Liver (tissue), 7 donors: ENCODE measurements at regions not wholly inside any gene's neighbourhood (a gene's known extent, or its start where the extent isn't known, plus 50 kb on each side); places are given as distances from the start of the nearest gene placed in this dataset.

Experiments used
- DNase-seq: peaks from one replicate; pipeline ENCODE4 v3.0.0-alpha.2; 2017; ENCODE audit warnings: low spot score
- H3K27ac ChIP-seq, 2 donors: one replicate each; pipeline ENCODE4 v1.7.0; 2013; ENCODE audit warnings: inconsistent platforms in 2 of 2, low read length in 2 of 2, control low read depth in 1 of 2, low read depth in 1 of 2, mild to moderate bottlenecking in 1 of 2
- H3K27me3 ChIP-seq, 4 donors: one replicate each; pipeline versions ENCODE4 v1.6.1 to v1.7.0; 2013; ENCODE audit warnings: low read length in 3 of 4, inconsistent platforms in 1 of 4, mild to moderate bottlenecking in 1 of 4, moderate library complexity in 1 of 4; ENCODE audit not compliant: control insufficient read depth in 4 of 4, insufficient read depth in 4 of 4
- H3K36me3 ChIP-seq, 4 donors: one replicate each; pipeline versions ENCODE4 v1.6.1 to v1.7.0; 2013; ENCODE audit warnings: low read length in 3 of 4, mild to moderate bottlenecking in 3 of 4, low read depth in 1 of 4, moderate library complexity in 1 of 4; ENCODE audit not compliant: control insufficient read depth in 4 of 4, insufficient read depth in 3 of 4
- H3K4me1 ChIP-seq, 4 donors: one replicate each; pipeline versions ENCODE4 v1.6.1 to v1.7.0; 2013; ENCODE audit warnings: low read length in 3 of 4, mild to moderate bottlenecking in 3 of 4, moderate library complexity in 1 of 4; ENCODE audit not compliant: control insufficient read depth in 4 of 4, insufficient read depth in 4 of 4
- H3K4me3 ChIP-seq, 3 donors: one replicate each; pipeline versions ENCODE4 v1.6.1 to v1.7.0; 2013; ENCODE audit warnings: low read length in 3 of 3, control low read depth in 1 of 3, low read depth in 1 of 3, mild to moderate bottlenecking in 1 of 3
- H3K9ac ChIP-seq, 2 donors: one replicate each; pipeline ENCODE4 v1.7.0; 2013; ENCODE audit warnings: low read length in 2 of 2, mild to moderate bottlenecking in 2 of 2, moderate library complexity in 2 of 2, control low read depth in 1 of 2, low read depth in 1 of 2
- H3K9me3 ChIP-seq, 4 donors: one replicate each; pipeline versions ENCODE4 v1.6.1 to v1.7.0; 2013; ENCODE audit warnings: low read length in 3 of 4; ENCODE audit not compliant: control insufficient read depth in 4 of 4
- ATF3 ChIP-seq: IDR thresholded peaks from 2 replicates; pipeline ENCODE4 v1.6.1; 2016; ENCODE audit warnings: antibody characterized with exemption
- EGR1 ChIP-seq, 2 donors: IDR thresholded peaks; 2 replicates each; pipeline ENCODE4 v1.6.1; 2016 to 2018; ENCODE audit warnings: antibody characterized with exemption in 2 of 2, low read depth in 2 of 2
- FOXA1 ChIP-seq: IDR thresholded peaks from 2 replicates; pipeline ENCODE4 v1.6.1; 2016; ENCODE audit warnings: antibody characterized with exemption
- FOXA2 ChIP-seq: IDR thresholded peaks from 2 replicates; pipeline ENCODE4 v1.6.1; 2016; ENCODE audit warnings: antibody characterized with exemption
- GABPA ChIP-seq, 2 donors: IDR thresholded peaks in 1 of 2; conservative IDR thresholded peaks in 1 of 2; 2 replicates each; pipeline ENCODE4 v1.6.1; 2016; ENCODE audit warnings: antibody characterized with exemption in 2 of 2, mild to moderate bottlenecking in 1 of 2, moderate library complexity in 1 of 2
- HNF4A ChIP-seq, 2 donors: conservative IDR thresholded peaks; 2 replicates each; pipeline ENCODE4 v1.6.1; 2016; ENCODE audit warnings: antibody characterized with exemption in 2 of 2, mild to moderate bottlenecking in 2 of 2
- HNF4G ChIP-seq: IDR thresholded peaks from 2 replicates; pipeline ENCODE4 v1.6.1; 2016; ENCODE audit warnings: antibody characterized with exemption
- JUND ChIP-seq, 2 donors: IDR thresholded peaks; 2 replicates each; pipeline ENCODE4 v1.6.1; 2016; ENCODE audit warnings: antibody characterized with exemption in 2 of 2
- MAX ChIP-seq: IDR thresholded peaks from 2 replicates; pipeline ENCODE4 v1.6.1; 2016; ENCODE audit warnings: antibody characterized with exemption
- NR2F2 ChIP-seq: IDR thresholded peaks from 2 replicates; pipeline ENCODE4 v1.6.1; 2016; ENCODE audit warnings: antibody characterized with exemption
- RAD21 ChIP-seq, 2 donors: IDR thresholded peaks; 2 replicates each; pipeline ENCODE4 v1.6.1; 2016; ENCODE audit warnings: antibody characterized with exemption in 2 of 2, mild to moderate bottlenecking in 2 of 2
- REST ChIP-seq: IDR thresholded peaks from 2 replicates; pipeline ENCODE4 v1.6.1; 2016; ENCODE audit warnings: antibody characterized with exemption, mild to moderate bottlenecking
- RXRA ChIP-seq, 2 donors: IDR thresholded peaks; 2 replicates each; pipeline ENCODE4 v1.6.1; 2017 to 2018; ENCODE audit warnings: antibody characterized with exemption in 2 of 2, mild to moderate bottlenecking in 1 of 2
- TAF1 ChIP-seq: conservative IDR thresholded peaks from 2 replicates; pipeline ENCODE4 v1.6.1; 2016; ENCODE audit warnings: antibody characterized with exemption, mild to moderate bottlenecking
- YY1 ChIP-seq: IDR thresholded peaks from 2 replicates; pipeline ENCODE4 v1.6.1; 2016; ENCODE audit warnings: antibody characterized with exemption, mild to moderate bottlenecking
- ZBTB33 ChIP-seq: IDR thresholded peaks from 2 replicates; pipeline ENCODE4 v1.6.1; 2016; ENCODE audit warnings: antibody characterized with exemption
- WGBS: extraction: QIAGEN DNeasy Blood & Tissue Kit; methylation state at CpG from one replicate; pipeline ENCODE4 v1.1.7; 2013; 5-methylcytosine and 5-hydroxymethylcytosine counted together
- donor health status: healthy.
- donor health status: healthy.
- donor health status: healthy.
- donor health status: healthy.

- TF ChIP-seq MAX (no peak), JUND (IDR thresholded peaks at IDR 0.05) (no peak), HNF4G (no peak), REST (no peak), ZBTB33 (no peak), HNF4A (conservative IDR thresholded peaks at IDR 0.05) (no peak), TAF1 (no peak), FOXA1 (no peak), RAD21 (IDR thresholded peaks at IDR 0.05) (no peak), EGR1 (IDR thresholded peaks at IDR 0.05; ENCODE audit: low read depth in 2 of 2) (no peak), FOXA2 (no peak), GABPA (IDR thresholded peaks at IDR 0.05 in 1 of 2, conservative IDR thresholded peaks at IDR 0.05 in 1 of 2) (no peak), ATF3 (no peak), RXRA (IDR thresholded peaks at IDR 0.05) (no peak), YY1 (no peak)
- DNase-seq = no peak
- no peaks in the 10 kb centered on the region for H3K36me3 ChIP-seq
- no peak overlapping the region for H3K4me3 ChIP-seq
- H3K27me3 ChIP-seq = no peaks in the 10 kb centered on the region
- no peak overlapping the region for H3K9ac ChIP-seq
- H3K4me1 ChIP-seq = no peaks in the 10 kb centered on the region
- 80% methylated on average over 1 of the region's 1 CpG for WGBS
- H3K27ac ChIP-seq = no peak overlapping the region
- H3K9me3 ChIP-seq = no peaks in the 10 kb centered on the region
These were observed 312.2 kb downstream of the SLC4A3 start for GRCh38 chr2:219939647-219940046.

GRCh38 chr2:219944866-219945265 is 317.4 kb downstream of the SLC4A3 start:
- DNase-seq = no peak
- H3K4me3 ChIP-seq = no peak overlapping the region
- WGBS = 85% methylated on average over 4 of the region's 4 CpGs

More at GRCh38 chr2:219944866-219945265, 317.4 kb downstream of the SLC4A3 start:
- TF ChIP-seq RXRA (IDR thresholded peaks at IDR 0.05) (no peak), FOXA1 (no peak), RAD21 (IDR thresholded peaks at IDR 0.05) (no peak), TAF1 (no peak), NR2F2 (no peak), YY1 (no peak), GABPA (IDR thresholded peaks at IDR 0.05 in 1 of 2, conservative IDR thresholded peaks at IDR 0.05 in 1 of 2) (no peak)
- Histone ChIP-seq H3K36me3 (no peaks in the 10 kb centered on the region), H3K27me3 (no peaks in the 10 kb centered on the region), H3K9me3 (no peaks in the 10 kb centered on the region), H3K27ac (no peak overlapping the region), H3K9ac (no peak overlapping the region), H3K4me1 (no peaks in the 10 kb centered on the region)
